ENCODE measurements at regions not wholly inside any gene's neighbourhood (a gene's known extent, or its start where the extent isn't known, plus 50 kb on each side); places are given as distances from the start of the nearest gene placed in this dataset.

- no peak overlapping the region for H3K4me3 ChIP-seq (replicated peaks in 1 of 3; ENCODE audit: insufficient read depth in 1 of 3, low read depth in 1 of 3, low read length in 3 of 3)
- H3K4me1 ChIP-seq (ENCODE audit: control insufficient read depth, extremely low read depth, insufficient read depth, low read length) = peaks cover 19% of the 10 kb centered on the region
- TF ChIP-seq GATA2 (IDR thresholded peaks at IDR 0.05; ENCODE audit: insufficient read depth, insufficient read length, low read depth, low read length) (no peak), MYC (IDR thresholded peaks at IDR 0.05; ENCODE audit: low read depth, low read length) (no peak), MAX (IDR thresholded peaks at IDR 0.05; ENCODE audit: insufficient read depth, insufficient read length) (no peak), JUN (IDR thresholded peaks at IDR 0.05; ENCODE audit: borderline replicate concordance, insufficient read depth, insufficient read length, low read depth) (no peak), EZH2 (IDR thresholded peaks at IDR 0.05; ENCODE audit: borderline replicate concordance, low read depth, low read length, severe bottlenecking) (no peak), POLR2A (IDR thresholded peaks at IDR 0.05; ENCODE audit: low read depth, low read length) (no peak), CTCF (IDR thresholded peaks at IDR 0.05; ENCODE audit: extremely low read depth in 1 of 2, insufficient read depth in 1 of 2, low read depth in 1 of 2, low read length in 2 of 2) (no peak), FOS (IDR thresholded peaks at IDR 0.05; ENCODE audit: borderline replicate concordance, insufficient read depth, low read length) (no peak), POLR2AphosphoS5 (IDR thresholded peaks at IDR 0.05; ENCODE audit: insufficient read depth, low read depth, low read length) (no peak)
- FAIRE-seq = no peak
- no peaks in the 10 kb centered on the region for H3K9me3 ChIP-seq (replicated peaks; ENCODE audit: control insufficient read depth, insufficient read depth, low read length)
- H3K9ac ChIP-seq (replicated peaks; ENCODE audit: extremely low read depth, insufficient read depth, low read length) = no peak overlapping the region
- CTCF ChIA-PET = interaction anchor here (0.8 to 1.4 kb wide), 3 partner anchors 16 to 65 kb away, joined by 3 to 4 read pairs (median 3); no protein-coding TSS in a partner anchor
- no peak overlapping the region for H3K4me2 ChIP-seq (ENCODE audit: insufficient read depth, low read length)
- dilution Hi-C loops (cut with MboI; ENCODE audit: extremely low pct_ligation_motif_present, low sequenced_read_pairs) (no loop called here), intact Hi-C loops (cut with micrococcal nuclease) (no loop called here)
- no peaks in the 10 kb centered on the region for H3K9me1 ChIP-seq (replicated peaks; ENCODE audit: control insufficient read depth, extremely low read depth, insufficient read depth, low read length)
- BruUV-seq (replicated peaks) = no TSS peak
- no peaks in the 10 kb centered on the region for H3K79me2 ChIP-seq (ENCODE audit: control insufficient read depth, insufficient read depth, low read length)
- no peaks in the 10 kb centered on the region for H4K20me1 ChIP-seq (replicated peaks; ENCODE audit: control insufficient read depth, extremely low read depth, insufficient read depth, low read length)
- no peaks in the 10 kb centered on the region for H3K27me3 ChIP-seq (ENCODE audit: control insufficient read depth in 2 of 2, insufficient read depth in 2 of 2, low read length in 2 of 2)
- POLR2A ChIA-PET = no interaction called here
- DNase-seq (ENCODE audit: low read depth, low spot score) = no peak
- H3K27ac ChIP-seq (ENCODE audit: insufficient read depth, low read depth, low read length) = no peak overlapping the region
- no peak overlapping the region for H2AFZ ChIP-seq (ENCODE audit: low read depth, low read length)
- H3K36me3 ChIP-seq (ENCODE audit: control insufficient read depth in 2 of 2, extremely low read depth in 1 of 2, insufficient read depth in 2 of 2, low read length in 2 of 2) = no peaks in the 10 kb centered on the region
Measured at GRCh38 chr12:11961686-11962085, 109.1 kb upstream of the BCL2L14 start.
